Right atrium auricular region (tissue), 2 donors: ENCODE measurements at regions not wholly inside any gene's neighbourhood (a gene's known extent, or its start where the extent isn't known, plus 50 kb on each side); places are given as distances from the start of the nearest gene placed in this dataset.

ENCODE experiments used
- DNase-seq: peaks from one replicate; pipeline ENCODE4 v3.0.0-alpha.2; 2019; ENCODE audit warnings: low spot score
- H3K27ac ChIP-seq, 2 donors: fragments of 200-600 bp; sonication (generic); 1 replicate in 1 of 2; 2 replicates in 1 of 2; pipeline ENCODE4 v1.5.1; 2016 to 2019
- H3K27me3 ChIP-seq, 2 donors: fragments of 200-600 bp; sonication (generic); one replicate each; pipeline versions ENCODE4 v1.5.1 to v1.6.0; 2017 to 2019
- H3K36me3 ChIP-seq: fragments of 200-600 bp; sonication (generic); one replicate; pipeline ENCODE4 v1.5.1; 2016
- H3K4me1 ChIP-seq, 2 donors: fragments of 200-600 bp; sonication (generic); one replicate each; pipeline versions ENCODE4 v1.5.1 to v1.6.0; 2017 to 2019
- H3K4me3 ChIP-seq, 2 donors: fragments of 200-600 bp; sonication (generic); 1 replicate in 1 of 2; 2 replicates in 1 of 2; pipeline ENCODE4 v1.5.1; 2017 to 2019; ENCODE audit warnings: mild to moderate bottlenecking in 1 of 2, moderate library complexity in 1 of 2
- H3K9me3 ChIP-seq, 2 donors: fragments of 200-600 bp; sonication (generic); one replicate each; pipeline ENCODE4 v1.5.1; 2019
- CTCF ChIP-seq, 2 donors: fragments of 200-600 bp; sonication (generic); IDR thresholded peaks; one replicate each; pipeline ENCODE4 v1.5.1; 2019; ENCODE audit warnings: antibody characterized with exemption in 2 of 2

GRCh38 chr10:23534326-23534725, 95.5 kb downstream of the OTUD1 start:
- Histone ChIP-seq H3K27me3 (no peaks in the 10 kb centered on the region), H3K4me3 (no peak overlapping the region), H3K9me3 (no peaks in the 10 kb centered on the region), H3K4me1 (no peaks in the 10 kb centered on the region), H3K36me3 (no peaks in the 10 kb centered on the region), H3K27ac (no peak overlapping the region)
- DNase-seq: no peak
- no peak for TF ChIP-seq CTCF (IDR thresholded peaks at IDR 0.05)

- Histone ChIP-seq H3K4me1 (no peaks in the 10 kb centered on the region), H3K4me3 (no peak overlapping the region), H3K27ac (no peak overlapping the region), H3K36me3 (no peaks in the 10 kb centered on the region), H3K9me3 (no peaks in the 10 kb centered on the region), H3K27me3 (no peaks in the 10 kb centered on the region)
- no peak for DNase-seq
- TF ChIP-seq CTCF (IDR thresholded peaks at IDR 0.05): no peak
Measured at GRCh38 chr10:23534761-23535160, 95.9 kb downstream of the OTUD1 start.

DNA sequence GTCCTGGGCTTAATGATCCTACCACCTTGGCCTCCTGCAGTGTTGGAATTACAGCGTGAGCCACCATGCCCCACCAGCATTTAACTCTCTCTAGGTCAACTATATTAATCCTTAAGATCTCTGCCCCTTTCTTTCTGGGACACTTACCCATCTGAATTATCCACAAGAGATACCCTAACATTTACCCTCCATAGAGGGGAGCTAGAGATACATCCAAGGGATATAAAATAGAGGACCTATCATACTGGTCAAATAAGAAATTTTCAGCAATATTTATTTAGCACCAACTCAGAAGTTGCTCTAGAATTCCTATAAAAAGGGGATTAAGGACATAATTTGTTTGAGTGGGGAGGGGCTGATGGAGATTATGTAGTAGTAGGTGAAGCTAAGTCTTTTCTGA, 96.5 kb downstream of the OTUD1 start:
- no peak overlapping the region for H3K4me3 ChIP-seq
- no peak overlapping the region for H3K27ac ChIP-seq
- H3K27me3 ChIP-seq: no peaks in the 10 kb centered on the region
- no peak for TF ChIP-seq CTCF (IDR thresholded peaks at IDR 0.05)
- peaks cover 0 to under 1% of the 10 kb centered on the region in 2 donors for H3K4me1 ChIP-seq
- H3K36me3 ChIP-seq: no peaks in the 10 kb centered on the region
- DNase-seq: no peak
- no peaks in the 10 kb centered on the region for H3K9me3 ChIP-seq

DNA sequence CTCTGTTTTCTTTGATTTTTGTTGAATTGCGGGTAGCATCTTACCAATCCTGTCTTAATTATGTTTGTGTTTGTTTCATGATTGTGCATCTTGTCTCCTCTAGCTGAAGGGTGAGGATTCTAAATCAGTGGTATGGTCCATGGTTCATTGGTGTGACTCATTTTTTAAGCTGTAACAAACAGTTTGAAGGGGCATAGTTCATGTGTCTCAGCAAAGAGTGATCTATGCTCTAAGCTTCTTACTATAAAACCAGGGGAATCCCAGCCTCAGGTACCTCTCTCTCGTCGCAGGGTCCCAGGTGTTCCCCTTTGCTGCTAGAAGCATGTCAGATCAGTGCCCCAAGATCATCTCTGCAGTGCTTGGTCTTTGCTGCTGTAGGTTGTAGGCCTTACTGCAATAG, 100.1 kb downstream of the OTUD1 start:
- no peak for TF ChIP-seq CTCF (IDR thresholded peaks at IDR 0.05)
- DNase-seq: no peak
- peaks cover 0 to 7% of the 10 kb centered on the region in 2 donors for H3K4me1 ChIP-seq
- no peaks in the 10 kb centered on the region for H3K27me3 ChIP-seq
- no peak overlapping the region for H3K27ac ChIP-seq
- no peak overlapping the region for H3K4me3 ChIP-seq
- no peaks in the 10 kb centered on the region for H3K36me3 ChIP-seq
- no peaks in the 10 kb centered on the region for H3K9me3 ChIP-seq

GRCh38 chr10:23540401-23541030, 101.6 kb downstream of the OTUD1 start:
- H3K36me3 ChIP-seq: no peaks in the 10 kb centered on the region
- no peak overlapping the region for H3K4me3 ChIP-seq
- no peak for TF ChIP-seq CTCF (IDR thresholded peaks at IDR 0.05)
- H3K4me1 ChIP-seq: peaks cover 0 to 7% of the 10 kb centered on the region in 2 donors
- no peaks in the 10 kb centered on the region for H3K9me3 ChIP-seq
- H3K27me3 ChIP-seq: no peaks in the 10 kb centered on the region
- H3K27ac ChIP-seq: no peak overlapping the region
- no peak for DNase-seq
